ENCODE measurements at regions not wholly inside any gene's neighbourhood (a gene's known extent, or its start where the extent isn't known, plus 50 kb on each side); places are given as distances from the start of the nearest gene placed in this dataset.

GRCh38 chr13:22736768-22737092, 444.0 kb upstream of the SGCG start:
- Histone ChIP-seq H3K27me3 (replicated peaks; ENCODE audit: insufficient read depth) (no peaks in the 10 kb centered on the region), H3K27ac (no peak overlapping the region), H3K4me3 (no peak overlapping the region), H3K36me3 (no peaks in the 10 kb centered on the region), H3K9me3 (no peaks in the 10 kb centered on the region), H3K4me1 (ENCODE audit: control insufficient read depth in 1 of 2, low read depth in 2 of 2) (no peaks in the 10 kb centered on the region)
- no peak for DNase-seq (ENCODE audit: low spot score)
- no peak for ATAC-seq (ENCODE audit: insufficient number of reproducible peaks, low FRiP score, low read depth)
- TF ChIP-seq, protein P1, sequence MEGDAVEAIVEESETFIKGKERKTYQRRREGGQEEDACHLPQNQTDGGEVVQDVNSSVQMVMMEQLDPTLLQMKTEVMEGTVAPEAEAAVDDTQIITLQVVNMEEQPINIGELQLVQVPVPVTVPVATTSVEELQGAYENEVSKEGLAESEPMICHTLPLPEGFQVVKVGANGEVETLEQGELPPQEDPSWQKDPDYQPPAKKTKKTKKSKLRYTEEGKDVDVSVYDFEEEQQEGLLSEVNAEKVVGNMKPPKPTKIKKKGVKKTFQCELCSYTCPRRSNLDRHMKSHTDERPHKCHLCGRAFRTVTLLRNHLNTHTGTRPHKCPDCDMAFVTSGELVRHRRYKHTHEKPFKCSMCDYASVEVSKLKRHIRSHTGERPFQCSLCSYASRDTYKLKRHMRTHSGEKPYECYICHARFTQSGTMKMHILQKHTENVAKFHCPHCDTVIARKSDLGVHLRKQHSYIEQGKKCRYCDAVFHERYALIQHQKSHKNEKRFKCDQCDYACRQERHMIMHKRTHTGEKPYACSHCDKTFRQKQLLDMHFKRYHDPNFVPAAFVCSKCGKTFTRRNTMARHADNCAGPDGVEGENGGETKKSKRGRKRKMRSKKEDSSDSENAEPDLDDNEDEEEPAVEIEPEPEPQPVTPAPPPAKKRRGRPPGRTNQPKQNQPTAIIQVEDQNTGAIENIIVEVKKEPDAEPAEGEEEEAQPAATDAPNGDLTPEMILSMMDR (IDR thresholded peaks at IDR 0.05): no peak

- no peaks in the 10 kb centered on the region for H3K4me1 ChIP-seq (ENCODE audit: control insufficient read depth in 1 of 2, low read depth in 2 of 2)
- no peaks in the 10 kb centered on the region for H3K36me3 ChIP-seq
- ATAC-seq (ENCODE audit: insufficient number of reproducible peaks, low FRiP score, low read depth): no peak
- DNase-seq (ENCODE audit: low spot score): no peak
- H3K9me3 ChIP-seq: no peaks in the 10 kb centered on the region
- TF ChIP-seq, protein P1 (IDR thresholded peaks at IDR 0.05): no peak
- no peak overlapping the region for H3K27ac ChIP-seq
- H3K27me3 ChIP-seq (replicated peaks; ENCODE audit: insufficient read depth): no peaks in the 10 kb centered on the region
- no peak overlapping the region for H3K4me3 ChIP-seq
These were observed 442.4 kb upstream of the SGCG start for GRCh38 chr13:22738357-22738756.

DNA sequence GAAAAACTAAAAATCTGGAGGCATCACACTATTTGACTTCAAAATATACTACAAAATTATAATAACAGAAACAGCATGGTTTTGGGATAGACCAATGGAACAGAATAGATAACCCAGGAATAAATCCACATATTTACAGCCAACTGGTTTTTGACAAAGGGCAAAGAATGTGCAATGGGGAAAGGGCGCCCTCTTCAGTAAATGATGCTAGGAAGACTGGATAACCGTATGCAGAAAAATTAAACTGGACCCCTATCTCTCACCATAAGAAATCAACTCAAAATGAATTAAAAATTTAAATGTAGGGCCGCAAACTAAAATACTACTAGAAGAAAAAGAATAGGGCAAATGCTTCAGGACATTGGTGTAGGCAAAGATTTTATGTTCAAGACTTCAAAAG, 440.5 kb upstream of the SGCG start:
- Histone ChIP-seq H3K27ac (no peak overlapping the region), H3K4me3 (no peak overlapping the region), H3K36me3 (no peaks in the 10 kb centered on the region), H3K4me1 (ENCODE audit: control insufficient read depth in 1 of 2, low read depth in 2 of 2) (no peaks in the 10 kb centered on the region), H3K9me3 (no peaks in the 10 kb centered on the region), H3K27me3 (replicated peaks; ENCODE audit: insufficient read depth) (no peaks in the 10 kb centered on the region)
- TF ChIP-seq, protein P1 (IDR thresholded peaks at IDR 0.05): no peak
- no peak for ATAC-seq (ENCODE audit: insufficient number of reproducible peaks, low FRiP score, low read depth)
- DNase-seq (ENCODE audit: low spot score): no peak

DNA sequence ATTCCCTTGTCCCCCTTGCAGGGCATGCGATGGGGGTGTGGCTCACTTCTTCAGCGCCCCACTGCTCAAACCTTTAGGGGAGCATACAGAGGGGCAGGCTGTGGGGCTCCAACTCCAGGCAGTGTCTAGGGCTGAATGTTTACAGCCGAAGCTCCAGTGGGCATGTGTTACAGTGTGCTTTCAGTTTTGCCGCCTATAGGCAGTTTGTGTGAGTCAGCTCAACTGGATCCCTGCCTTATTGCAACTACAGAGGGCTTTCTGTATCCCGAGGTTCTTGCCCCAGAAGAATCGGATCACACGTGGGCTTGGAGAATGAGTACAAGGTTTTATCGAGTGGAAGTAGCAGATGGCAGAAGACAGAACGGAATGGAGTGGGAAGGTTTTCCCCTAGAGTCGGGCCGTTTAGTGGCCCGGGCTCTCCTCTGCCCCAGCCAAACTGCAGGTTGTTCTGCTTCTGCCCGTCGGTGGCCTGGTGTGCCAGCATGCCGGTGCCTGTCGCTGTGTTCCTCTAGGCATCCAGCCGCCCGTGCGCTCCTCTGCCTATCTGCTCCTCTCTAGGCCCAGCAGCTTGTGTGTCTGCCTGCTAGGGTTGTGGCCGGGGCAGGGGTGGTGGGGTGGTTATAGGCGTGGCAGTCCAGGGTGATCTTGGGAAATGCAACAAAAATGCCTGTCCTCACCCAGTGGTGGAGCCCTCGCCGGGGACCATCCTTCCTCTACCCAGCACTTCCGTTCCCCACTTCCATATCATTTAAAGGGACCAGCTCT, 435.9 kb upstream of the SGCG start:
- Histone ChIP-seq H3K27ac (no peak overlapping the region), H3K27me3 (replicated peaks; ENCODE audit: insufficient read depth) (no peaks in the 10 kb centered on the region), H3K4me1 (ENCODE audit: control insufficient read depth in 1 of 2, low read depth in 2 of 2) (no peaks in the 10 kb centered on the region), H3K4me3 (no peak overlapping the region), H3K36me3 (no peaks in the 10 kb centered on the region), H3K9me3 (no peaks in the 10 kb centered on the region)
- DNase-seq (ENCODE audit: low spot score) (no peak), ATAC-seq (ENCODE audit: insufficient number of reproducible peaks, low FRiP score, low read depth) (no peak)
- TF ChIP-seq, protein P1 (IDR thresholded peaks at IDR 0.05): no peak

DNA sequence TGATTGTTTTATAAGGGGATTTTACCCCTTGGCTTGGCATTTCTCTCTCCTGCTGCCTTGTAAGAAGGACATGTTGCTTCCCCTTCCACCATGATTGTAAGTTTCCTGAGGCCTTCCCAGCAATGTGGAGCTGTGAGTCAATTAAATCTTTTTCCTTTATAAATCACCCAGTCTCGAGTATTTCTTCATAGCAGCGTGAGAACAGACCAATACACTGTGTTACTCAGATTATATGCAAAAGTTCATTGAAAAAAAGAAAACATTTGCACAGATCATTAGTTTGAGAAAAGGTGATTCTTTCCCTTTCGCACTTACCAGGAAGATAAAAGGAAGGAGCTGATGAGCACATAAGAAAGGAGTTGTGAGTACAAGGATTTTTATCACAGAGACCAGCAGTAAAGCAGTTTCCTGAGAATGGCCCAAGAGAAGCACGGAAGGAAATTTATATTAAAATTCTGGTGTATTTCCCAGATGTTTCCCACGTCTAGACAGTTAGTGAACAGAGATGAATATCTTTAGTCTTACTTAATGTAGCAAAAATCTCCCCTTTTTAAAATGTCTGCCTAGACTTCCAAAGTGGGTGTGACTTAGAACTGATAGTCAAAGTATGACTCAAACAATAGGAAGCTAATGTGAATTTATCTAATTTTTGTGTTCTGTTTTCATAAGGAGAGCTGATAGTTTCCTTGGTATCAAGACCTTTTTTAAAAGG, 431.8 kb upstream of the SGCG start:
- ATAC-seq (ENCODE audit: insufficient number of reproducible peaks, low FRiP score, low read depth) (no peak), DNase-seq (ENCODE audit: low spot score) (no peak)
- H3K27me3 ChIP-seq (replicated peaks; ENCODE audit: insufficient read depth): no peaks in the 10 kb centered on the region
- TF ChIP-seq, protein P1 (IDR thresholded peaks at IDR 0.05): no peak
- H3K9me3 ChIP-seq: no peaks in the 10 kb centered on the region
- no peak overlapping the region for H3K27ac ChIP-seq
- no peaks in the 10 kb centered on the region for H3K4me1 ChIP-seq (ENCODE audit: control insufficient read depth in 1 of 2, low read depth in 2 of 2)
- no peak overlapping the region for H3K4me3 ChIP-seq
- no peaks in the 10 kb centered on the region for H3K36me3 ChIP-seq
